A549 (cell line): ENCODE measurements at regions not wholly inside any gene's neighbourhood (a gene's known extent, or its start where the extent isn't known, plus 50 kb on each side); places are given as distances from the start of the nearest gene placed in this dataset.
"Not testable (repeated sequence)": the region's sequence is repeated elsewhere in the genome, so short reads cannot be mapped to it uniquely, and the experiment has no call there.

Experiments
- ATAC-seq, 2 experiments: fragments of 200-7000 bp in 1 of 2; fragments of >200 bp in 1 of 2; cut with Nextera tagmentation in 1 of 2; cut with Tn5 transposase in 1 of 2; 3 replicates each; pipeline versions ENCODE4 v1.8.0 to v1.9.1; 2018 to 2020; ENCODE audit warnings: mild to moderate bottlenecking in 1 of 2, moderate library complexity in 1 of 2
- CTCF ChIA-PET: fragments of 300-600 bp; sonication (Branson Sonifier 250); formaldehyde crosslinking; extraction: SDS; loops from one replicate; lab custom pipeline; 2021; ENCODE audit warnings: antibody characterized with exemption, inconsistent platforms; lab: Yijun Ruan, JAX
- POLR2A ChIA-PET: fragments of 350-600 bp; formaldehyde crosslinking; extraction: SDS; loops from one replicate; lab custom pipeline; 2021; ENCODE audit warnings: antibody characterized with exemption, inconsistent platforms; lab: Yijun Ruan, JAX
- DNase-seq, 2 experiments: peaks; one replicate each; pipeline versions ENCODE4 v3.0.0 to v3.0.0-alpha.2; 2011 to 2016; ENCODE audit warnings: low read depth in 1 of 2, low spot score in 1 of 2
- FAIRE-seq: peaks from 2 replicates; lab custom pipeline; 2011; peaks lifted over from hg19 to GRCh38; lab: Jason Lieb, UNC
- H3K27ac ChIP-seq, 2 experiments: fragments of >200 bp; sonication (Bioruptor Twin); formaldehyde crosslinking; 3 replicates each; pipeline ENCODE4 v1.5.1; 2016 to 2017
- H3K4me1 ChIP-seq: fragments of >200 bp; sonication (Bioruptor Twin); formaldehyde crosslinking; 3 replicates; pipeline ENCODE4 v1.6.1; 2016
- H3K4me2 ChIP-seq: fragments of >200 bp; sonication (Bioruptor Twin); formaldehyde crosslinking; 3 replicates; pipeline ENCODE4 v1.6.1; 2016
- H3K4me3 ChIP-seq: fragments of >200 bp; sonication (Bioruptor Twin); formaldehyde crosslinking; 3 replicates; pipeline ENCODE4 v1.5.1; 2016
- H3K9me3 ChIP-seq: fragments of >200 bp; sonication (Bioruptor Twin); formaldehyde crosslinking; 3 replicates; pipeline ENCODE4 v1.6.1; 2016
- BHLHE40 ChIP-seq: IDR thresholded peaks from 2 replicates; pipeline ENCODE4 v1.6.1; 2012; ENCODE audit warnings: low read depth, low read length, inconsistent platforms
- CBX2 ChIP-seq: fragments of 200-600 bp; sonication (generic); IDR thresholded peaks from 2 replicates; pipeline ENCODE4 v1.6.1; 2016; ENCODE audit warnings: low read depth, mild to moderate bottlenecking, borderline replicate concordance
- CEBPB ChIP-seq, 2 experiments: fragments of >200 bp in 1 of 2; sonication (Bioruptor Twin) in 1 of 2; formaldehyde crosslinking in 1 of 2; IDR thresholded peaks; 2 replicates each; pipeline ENCODE4 v1.6.1; 2012 to 2016
- CHD4 ChIP-seq: fragments of 200-600 bp; sonication (generic); IDR thresholded peaks from 2 replicates; pipeline ENCODE4 v1.6.1; 2016; ENCODE audit warnings: antibody characterized with exemption, mild to moderate bottlenecking, borderline replicate concordance
- EHF ChIP-seq: fragments of 250-450 bp; sonication (Bioruptor Pico); IDR thresholded peaks from 2 replicates; pipeline ENCODE4 v1.5.0; 2020; ENCODE audit warnings: mild to moderate bottlenecking
- EHMT2 ChIP-seq: fragments of 200-600 bp; sonication (generic); IDR thresholded peaks from 2 replicates; pipeline ENCODE4 v1.6.1; 2016; ENCODE audit warnings: antibody characterized with exemption, low read depth, mild to moderate bottlenecking, moderate library complexity
- ESRRA ChIP-seq: fragments of 150-350 bp; IDR thresholded peaks from 2 replicates; pipeline ENCODE4 v1.6.1; 2014; ENCODE audit warnings: mild to moderate bottlenecking, low read length, borderline replicate concordance
- FOSB ChIP-seq: fragments of 250-450 bp; sonication (Bioruptor Pico); IDR thresholded peaks from 2 replicates; pipeline ENCODE4 v1.5.0; 2020; ENCODE audit warnings: mild to moderate bottlenecking, moderate library complexity
- FOSL2 ChIP-seq, 2 experiments: fragments of 450-650 bp in 1 of 2; fragments of >200 bp in 1 of 2; sonication (Bioruptor Twin) in 1 of 2; formaldehyde crosslinking; IDR thresholded peaks; 2 replicates each; pipeline versions ENCODE4 v1.5.0 to v1.6.1; 2016 to 2020; ENCODE audit warnings: mild to moderate bottlenecking in 1 of 2, moderate library complexity in 1 of 2
- FOXS1 ChIP-seq: fragments of 250-450 bp; sonication (Bioruptor Pico); IDR thresholded peaks from 2 replicates; pipeline ENCODE4 v1.5.0; 2020; ENCODE audit warnings: mild to moderate bottlenecking, moderate library complexity
- GATA3 ChIP-seq: IDR thresholded peaks from 2 replicates; pipeline ENCODE4 v1.6.1; 2012; ENCODE audit warnings: borderline replicate concordance
- KDM1A ChIP-seq: fragments of 200-600 bp; sonication (generic); IDR thresholded peaks from 2 replicates; pipeline ENCODE4 v1.6.1; 2016; ENCODE audit warnings: low read depth, mild to moderate bottlenecking
- KDM5A ChIP-seq: fragments of 200-600 bp; sonication (generic); IDR thresholded peaks from 2 replicates; pipeline ENCODE4 v1.6.1; 2016; ENCODE audit warnings: antibody characterized with exemption, mild to moderate bottlenecking
- MAFK ChIP-seq: fragments of 450-650 bp; IDR thresholded peaks from 2 replicates; pipeline ENCODE4 v1.6.1; 2014; ENCODE audit not compliant: partially characterized antibody
- MYC ChIP-seq: IDR thresholded peaks from 2 replicates; pipeline ENCODE4 v1.6.1; 2012; ENCODE audit warnings: mild to moderate bottlenecking, inconsistent platforms, low read length, improper control_type of control experiment, borderline replicate concordance
- PHF8 ChIP-seq: fragments of 200-600 bp; sonication (generic); IDR thresholded peaks from 2 replicates; pipeline ENCODE4 v1.6.1; 2016; ENCODE audit warnings: low read depth, mild to moderate bottlenecking, antibody characterized with exemption, moderate library complexity, borderline replicate concordance
- POLR2A ChIP-seq: IDR thresholded peaks from 2 replicates; pipeline ENCODE4 v1.6.1; 2012; ENCODE audit warnings: mild to moderate bottlenecking, low read length
- POLR2AphosphoS2 ChIP-seq: conservative IDR thresholded peaks from 2 replicates; pipeline ENCODE4 v1.6.1; 2012; ENCODE audit warnings: low read length, improper control_type of control experiment, inconsistent platforms
- RARB ChIP-seq: fragments of 250-450 bp; sonication (Bioruptor Pico); IDR thresholded peaks from 2 replicates; pipeline ENCODE4 v1.8.0; 2021; ENCODE audit warnings: mild to moderate bottlenecking, moderate library complexity
- RCOR1 ChIP-seq: fragments of 150-350 bp; IDR thresholded peaks from 2 replicates; pipeline ENCODE4 v1.6.1; 2014; ENCODE audit warnings: antibody characterized with exemption, low read length, low read depth
- TFCP2L1 ChIP-seq: fragments of 250-450 bp; sonication (Bioruptor Pico); IDR thresholded peaks from 2 replicates; pipeline ENCODE4 v1.5.0; 2021; ENCODE audit warnings: mild to moderate bottlenecking
- TP53 ChIP-seq: fragments of 250-450 bp; sonication (Bioruptor Pico); IDR thresholded peaks from 2 replicates; pipeline ENCODE4 v1.5.0; 2021; ENCODE audit warnings: mild to moderate bottlenecking, moderate library complexity
- ZFP36 ChIP-seq: fragments of 450-650 bp; IDR thresholded peaks from 2 replicates; pipeline ENCODE4 v1.6.1; 2014; ENCODE audit warnings: borderline replicate concordance; ENCODE audit not compliant: partially characterized antibody
- WGBS: methylation state at CpG from one replicate; pipeline ENCODE4 v1.1.6; 2017; ENCODE audit errors: missing lambda C conversion rate; 5-methylcytosine and 5-hydroxymethylcytosine counted together
- TF ChIP-seq, protein P1 (sequence below): fragments of 150-350 bp; IDR thresholded peaks from 2 replicates; pipeline ENCODE4 v1.6.1; 2014; ENCODE audit warnings: low read depth, mild to moderate bottlenecking, low read length
- TF ChIP-seq, protein P2 (sequence below): fragments of >200 bp; sonication (Bioruptor Twin); formaldehyde crosslinking; IDR thresholded peaks from 3 replicates; pipeline ENCODE4 v1.5.1; 2016
- TF ChIP-seq, protein P3 (sequence below): IDR thresholded peaks from 2 replicates; pipeline ENCODE4 v1.6.1; 2012

DNA sequence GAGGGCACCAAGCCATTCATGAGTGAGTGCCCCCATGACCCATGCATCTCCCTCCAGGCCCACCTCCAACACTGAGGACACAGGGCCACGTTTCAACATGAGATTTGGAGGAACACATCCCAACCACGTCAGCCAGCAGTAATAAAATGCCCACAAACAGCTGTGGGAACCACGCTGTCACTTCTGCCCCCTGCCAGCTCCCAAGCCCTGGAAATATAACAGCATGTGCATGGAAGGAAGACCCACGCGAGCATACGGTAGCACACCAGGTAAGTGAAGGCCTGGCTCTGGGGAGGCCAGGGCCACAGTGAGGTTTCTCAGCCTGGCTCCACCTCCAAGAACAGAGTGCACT lies 168.9 kb upstream of the PFKP start:
- no peak for FAIRE-seq

DNA sequence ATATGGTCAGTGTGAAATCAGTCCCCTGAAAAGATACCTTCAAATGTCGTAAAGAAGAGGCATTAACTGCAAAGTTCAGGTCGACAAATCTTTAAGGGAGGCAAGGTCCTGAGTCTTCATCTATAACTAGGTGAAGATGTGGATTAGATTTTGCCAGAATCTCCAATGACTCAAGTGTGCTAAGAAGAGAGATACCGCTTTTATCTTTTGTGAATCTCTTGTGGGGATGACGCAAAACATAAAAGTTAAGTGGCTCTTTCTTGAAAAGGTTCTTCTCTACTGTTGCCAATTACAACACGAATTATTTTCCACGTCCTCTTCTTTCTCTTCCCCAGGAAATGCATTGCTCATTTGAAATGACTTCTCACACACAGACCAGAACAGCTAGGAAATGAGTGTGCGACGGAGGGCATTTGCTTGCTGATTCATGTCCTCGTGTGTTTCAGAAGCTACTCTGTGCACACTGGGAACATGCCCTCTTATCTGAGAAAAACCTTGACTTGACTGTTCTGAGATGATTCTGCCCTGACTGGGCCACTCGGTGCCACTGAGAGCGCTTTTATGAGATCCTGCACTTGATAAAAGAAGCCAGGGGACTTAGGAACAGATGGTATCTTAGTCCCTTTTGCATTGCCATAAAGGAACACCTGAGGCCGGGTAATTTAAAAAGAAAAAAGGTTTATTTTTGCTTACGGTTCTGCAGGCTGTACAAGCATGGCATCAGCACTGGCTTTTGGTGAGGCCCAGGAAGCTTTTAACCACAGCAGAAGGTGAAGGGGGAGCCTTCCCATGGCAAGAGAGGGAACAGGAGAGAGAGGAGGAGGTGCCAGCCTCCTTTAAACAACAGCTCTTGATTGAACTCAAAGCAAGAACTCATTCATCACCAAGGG lies 169.5 kb upstream of the PFKP start:
- FAIRE-seq (no peak), DNase-seq (no peak), ATAC-seq (no peak)
- ChIA-PET POLR2A (no interaction called here), CTCF (no interaction called here)
- Histone ChIP-seq H3K9me3 (no peaks in the 10 kb centered on the region), H3K4me1 (no peaks in the 10 kb centered on the region), H3K4me2 (no peak overlapping the region), H3K4me3 (no peak overlapping the region), H3K27ac (no peak overlapping the region)
- 43% methylated on average over 13 of the region's 13 CpGs for WGBS
- TF ChIP-seq POLR2A, result no peak
- TF ChIP-seq FOSB (CRISPR knock-in tag), result no peak
- TF ChIP-seq, protein P1, sequence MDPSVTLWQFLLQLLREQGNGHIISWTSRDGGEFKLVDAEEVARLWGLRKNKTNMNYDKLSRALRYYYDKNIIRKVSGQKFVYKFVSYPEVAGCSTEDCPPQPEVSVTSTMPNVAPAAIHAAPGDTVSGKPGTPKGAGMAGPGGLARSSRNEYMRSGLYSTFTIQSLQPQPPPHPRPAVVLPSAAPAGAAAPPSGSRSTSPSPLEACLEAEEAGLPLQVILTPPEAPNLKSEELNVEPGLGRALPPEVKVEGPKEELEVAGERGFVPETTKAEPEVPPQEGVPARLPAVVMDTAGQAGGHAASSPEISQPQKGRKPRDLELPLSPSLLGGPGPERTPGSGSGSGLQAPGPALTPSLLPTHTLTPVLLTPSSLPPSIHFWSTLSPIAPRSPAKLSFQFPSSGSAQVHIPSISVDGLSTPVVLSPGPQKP, result no peak
- TF ChIP-seq RCOR1, result no peak
- TF ChIP-seq EHMT2, result no peak
- TF ChIP-seq CBX2, result no peak
- no peak for TF ChIP-seq TFCP2L1 (CRISPR knock-in tag)

More for the DNA sequence above, 168.9 kb upstream of the PFKP start:
- no peak overlapping the region for H3K4me3 ChIP-seq
- TF ChIP-seq POLR2AphosphoS2 (no peak), MAFK (no peak), KDM1A (no peak), MYC (no peak), ZFP36 (no peak), POLR2A (no peak), FOSL2 (IDR thresholded peaks at IDR 0.05) (no peak), FOSL2 (CRISPR knock-in tag; IDR thresholded peaks at IDR 0.05) (no peak), CHD4 (no peak), FOXS1 (no peak)
- TF ChIP-seq, protein P2, sequence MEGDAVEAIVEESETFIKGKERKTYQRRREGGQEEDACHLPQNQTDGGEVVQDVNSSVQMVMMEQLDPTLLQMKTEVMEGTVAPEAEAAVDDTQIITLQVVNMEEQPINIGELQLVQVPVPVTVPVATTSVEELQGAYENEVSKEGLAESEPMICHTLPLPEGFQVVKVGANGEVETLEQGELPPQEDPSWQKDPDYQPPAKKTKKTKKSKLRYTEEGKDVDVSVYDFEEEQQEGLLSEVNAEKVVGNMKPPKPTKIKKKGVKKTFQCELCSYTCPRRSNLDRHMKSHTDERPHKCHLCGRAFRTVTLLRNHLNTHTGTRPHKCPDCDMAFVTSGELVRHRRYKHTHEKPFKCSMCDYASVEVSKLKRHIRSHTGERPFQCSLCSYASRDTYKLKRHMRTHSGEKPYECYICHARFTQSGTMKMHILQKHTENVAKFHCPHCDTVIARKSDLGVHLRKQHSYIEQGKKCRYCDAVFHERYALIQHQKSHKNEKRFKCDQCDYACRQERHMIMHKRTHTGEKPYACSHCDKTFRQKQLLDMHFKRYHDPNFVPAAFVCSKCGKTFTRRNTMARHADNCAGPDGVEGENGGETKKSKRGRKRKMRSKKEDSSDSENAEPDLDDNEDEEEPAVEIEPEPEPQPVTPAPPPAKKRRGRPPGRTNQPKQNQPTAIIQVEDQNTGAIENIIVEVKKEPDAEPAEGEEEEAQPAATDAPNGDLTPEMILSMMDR, result no peak
- H3K9me3 ChIP-seq, result no peaks in the 10 kb centered on the region
- H3K27ac ChIP-seq, result no peak overlapping the region
- DNase-seq, result no peak
- ChIA-PET POLR2A (no interaction called here), CTCF (no interaction called here)
- no peak overlapping the region for H3K4me2 ChIP-seq
- no peaks in the 10 kb centered on the region for H3K4me1 ChIP-seq
- no peak for ATAC-seq
- WGBS, result 48% methylated on average over 6 of the region's 6 CpGs

DNA sequence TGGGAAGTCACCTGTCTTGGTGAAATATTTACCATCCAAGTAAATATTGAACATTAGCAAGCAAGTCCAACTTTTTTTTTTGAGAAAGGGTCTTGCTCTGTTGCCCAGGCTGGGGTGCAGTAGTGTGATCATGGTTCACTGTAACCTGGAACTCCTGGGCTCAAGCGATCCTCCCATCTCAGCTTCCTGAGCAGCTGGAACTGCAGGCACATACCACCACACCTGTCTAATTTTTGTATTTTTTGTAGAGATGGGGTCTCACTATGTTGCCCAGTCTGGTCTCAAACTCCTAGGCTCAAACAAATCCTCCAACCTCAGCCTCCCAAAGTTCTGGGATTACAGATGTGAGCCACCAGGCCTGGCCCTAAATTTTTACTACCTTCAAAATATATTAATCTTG lies 171.0 kb upstream of the PFKP start:
- H3K9me3 ChIP-seq, POLR2A ChIA-PET, H3K4me2 ChIP-seq, H3K4me1 ChIP-seq, CTCF ChIA-PET, H3K27ac ChIP-seq, H3K4me3 ChIP-seq, DNase-seq, FAIRE-seq, ATAC-seq: not testable (repeated sequence)
- WGBS, result 69% methylated on average over 1 of the region's 1 CpG

DNA sequence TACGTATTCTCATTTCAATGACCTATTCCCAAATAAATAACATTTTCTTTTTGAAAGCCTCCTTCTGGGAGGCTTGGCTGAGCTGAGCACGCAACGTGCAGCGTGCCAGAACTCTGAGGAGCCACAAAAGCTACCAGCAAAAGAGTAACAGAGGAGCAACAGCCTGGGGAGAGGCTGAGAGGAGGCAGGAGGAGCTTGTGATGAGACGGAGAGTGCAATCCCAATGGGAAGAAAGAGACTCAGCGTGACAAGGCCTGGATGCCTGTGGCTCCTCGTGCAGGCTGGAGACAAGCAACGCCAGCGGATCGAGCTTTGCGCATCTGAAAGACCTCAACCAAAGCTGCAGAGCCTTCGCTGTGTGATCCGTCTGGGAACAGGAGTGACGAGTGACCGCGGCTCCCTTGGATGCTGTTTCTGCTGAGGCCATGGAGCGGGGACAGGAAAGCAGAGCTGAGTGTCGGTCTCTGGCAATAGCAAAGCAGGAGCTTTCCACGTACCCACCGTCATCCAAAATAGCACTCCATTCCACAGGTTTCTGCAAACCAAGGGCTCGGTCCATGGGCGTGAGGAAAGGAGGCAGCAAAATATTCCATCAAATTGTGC lies 171.7 kb upstream of the PFKP start:
- Histone ChIP-seq H3K4me2 (no peak overlapping the region), H3K4me1 (no peaks in the 10 kb centered on the region), H3K4me3 (no peak overlapping the region), H3K27ac (no peak overlapping the region), H3K9me3 (no peaks in the 10 kb centered on the region)
- ChIA-PET CTCF (interaction anchor here (1.1 kb wide), 1 partner anchor 33 kb away, joined by 3 read pairs; no protein-coding TSS in a partner anchor), POLR2A (no interaction called here)
- WGBS, result 58% methylated on average over 22 of the region's 22 CpGs
- FAIRE-seq, result no peak
- DNase-seq, result no peak
- no peak for ATAC-seq
- TF ChIP-seq FOSL2 (IDR thresholded peaks at IDR 0.05), result no peak
- no peak for TF ChIP-seq FOSL2 (CRISPR knock-in tag; IDR thresholded peaks at IDR 0.05)
- no peak for TF ChIP-seq CHD4
- TF ChIP-seq PHF8, result no peak
- TF ChIP-seq CEBPB (IDR thresholded peaks at IDR 0.05), result no peak
- TF ChIP-seq KDM1A, result no peak
- no peak for TF ChIP-seq ESRRA
- TF ChIP-seq CBX2, result no peak
- no peak for TF ChIP-seq TP53
- TF ChIP-seq BHLHE40, result no peak
- TF ChIP-seq GATA3, result no peak
- no peak for TF ChIP-seq FOSB (CRISPR knock-in tag)
- TF ChIP-seq EHF (CRISPR knock-in tag), result no peak
- TF ChIP-seq KDM5A, result no peak
- no peak for TF ChIP-seq RCOR1
- TF ChIP-seq, protein P3, sequence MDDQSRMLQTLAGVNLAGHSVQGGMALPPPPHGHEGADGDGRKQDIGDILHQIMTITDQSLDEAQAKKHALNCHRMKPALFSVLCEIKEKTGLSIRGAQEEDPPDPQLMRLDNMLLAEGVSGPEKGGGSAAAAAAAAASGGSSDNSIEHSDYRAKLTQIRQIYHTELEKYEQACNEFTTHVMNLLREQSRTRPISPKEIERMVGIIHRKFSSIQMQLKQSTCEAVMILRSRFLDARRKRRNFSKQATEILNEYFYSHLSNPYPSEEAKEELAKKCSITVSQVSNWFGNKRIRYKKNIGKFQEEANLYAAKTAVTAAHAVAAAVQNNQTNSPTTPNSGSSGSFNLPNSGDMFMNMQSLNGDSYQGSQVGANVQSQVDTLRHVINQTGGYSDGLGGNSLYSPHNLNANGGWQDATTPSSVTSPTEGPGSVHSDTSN, result no peak
- TF ChIP-seq EHMT2, result no peak
- no peak for TF ChIP-seq FOXS1
- TF ChIP-seq RARB, result no peak
